ENCODE measurements at regions not wholly inside any gene's neighbourhood (a gene's known extent, or its start where the extent isn't known, plus 50 kb on each side); places are given as distances from the start of the nearest gene placed in this dataset.
"Not testable (repeated sequence)": the region's sequence is repeated elsewhere in the genome, so short reads cannot be mapped to it uniquely, and the experiment has no call there.

DNA sequence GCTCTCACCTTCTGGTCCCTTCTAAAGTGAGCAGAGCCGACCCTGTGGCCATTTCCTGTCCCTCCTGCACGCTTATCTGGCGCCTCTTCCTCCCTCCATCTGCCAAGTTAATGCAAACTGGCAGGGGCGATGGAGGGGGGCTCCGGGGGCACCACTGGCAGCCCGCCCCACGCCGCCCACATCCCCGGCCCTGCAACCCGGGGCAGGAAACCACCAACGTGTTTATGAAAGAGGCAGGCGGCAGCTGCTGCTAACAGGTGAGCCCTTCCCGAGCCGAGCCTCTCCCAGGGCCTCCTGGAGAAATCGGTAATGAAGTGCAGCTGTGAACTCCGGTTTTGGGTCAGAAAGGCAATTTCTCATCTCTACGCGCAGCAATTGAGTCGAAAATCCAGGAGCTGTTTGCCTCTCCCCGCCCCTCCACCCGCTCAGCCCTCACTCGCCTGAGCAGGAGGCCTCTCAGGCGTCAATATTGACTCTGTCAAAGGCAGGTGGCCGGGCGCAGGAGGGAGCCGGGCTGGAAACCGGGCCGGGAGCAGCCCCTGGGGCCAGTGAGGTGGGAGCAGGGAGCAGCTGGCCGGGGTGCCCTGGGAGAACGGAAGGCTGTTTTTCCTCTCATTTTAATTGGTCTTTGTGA is 164.4 kb upstream of the GSE1 start:
- H3K4me1 ChIP-seq (ENCODE audit: insufficient read depth, low read length) = peaks cover 40% of the 10 kb centered on the region
- no peaks in the 10 kb centered on the region for H3K27me3 ChIP-seq (ENCODE audit: insufficient read depth, low read length)
- no peaks in the 10 kb centered on the region for H3K9me3 ChIP-seq (ENCODE audit: low read length)
- no peak overlapping the region for H3K4me3 ChIP-seq (ENCODE audit: low read length)
- no peaks in the 10 kb centered on the region for H3K36me3 ChIP-seq (ENCODE audit: insufficient read depth, low read length)
- no peak overlapping the region for H2AFZ ChIP-seq (ENCODE audit: low read depth, low read length)

DNA sequence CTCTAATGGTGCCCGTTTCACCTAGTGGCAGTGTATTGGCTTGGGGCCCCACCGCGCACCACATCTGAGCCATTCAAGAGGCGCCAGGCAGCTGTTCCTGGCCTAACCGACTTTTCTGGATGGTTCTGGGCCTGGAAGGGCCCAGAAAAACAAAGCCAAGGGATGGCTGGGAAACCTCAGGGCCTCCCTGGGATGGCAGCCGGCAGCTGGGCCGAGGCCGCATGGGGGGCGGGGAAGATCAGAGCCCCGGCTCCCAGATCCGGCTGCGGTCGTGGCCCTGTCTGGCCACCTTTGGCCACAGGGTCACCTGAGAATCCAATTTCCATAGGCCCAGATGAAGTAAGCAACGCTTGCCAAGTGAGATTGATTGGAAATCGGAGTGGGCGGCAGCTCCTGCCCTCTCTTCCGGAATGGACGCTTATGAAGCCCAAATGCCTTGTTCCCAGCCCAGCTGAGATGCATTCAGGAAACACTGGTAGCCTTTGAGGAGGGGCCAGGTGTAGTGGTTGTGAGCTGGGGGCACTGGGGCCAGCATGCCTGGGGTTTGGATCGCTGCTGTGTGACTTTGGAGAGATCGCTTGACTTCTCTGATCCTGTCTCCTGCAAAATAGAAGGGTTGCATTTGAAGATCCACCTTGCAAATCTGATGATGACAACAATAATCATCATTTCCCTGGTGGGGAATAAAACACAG is 163.8 kb upstream of the GSE1 start:
- Histone ChIP-seq H3K4me3 (ENCODE audit: low read length) (no peak overlapping the region), H3K4me1 (ENCODE audit: insufficient read depth, low read length) (peaks cover 37% of the 10 kb centered on the region), H2AFZ (ENCODE audit: low read depth, low read length) (no peak overlapping the region), H3K9me3 (ENCODE audit: low read length) (no peaks in the 10 kb centered on the region), H3K36me3 (ENCODE audit: insufficient read depth, low read length) (no peaks in the 10 kb centered on the region), H3K27me3 (ENCODE audit: insufficient read depth, low read length) (no peaks in the 10 kb centered on the region)

- no peaks in the 10 kb centered on the region for H3K36me3 ChIP-seq (ENCODE audit: insufficient read depth, low read length)
- no peak overlapping the region for H2AFZ ChIP-seq (ENCODE audit: low read depth, low read length)
- H3K9me3 ChIP-seq (ENCODE audit: low read length) = no peaks in the 10 kb centered on the region
- H3K4me1 ChIP-seq (ENCODE audit: insufficient read depth, low read length) = peaks cover 32% of the 10 kb centered on the region
- H3K27me3 ChIP-seq (ENCODE audit: insufficient read depth, low read length) = no peaks in the 10 kb centered on the region
- H3K4me3 ChIP-seq (ENCODE audit: low read length) = no peak overlapping the region
Measured at GRCh38 chr16:85449885-85450245, 163.3 kb upstream of the GSE1 start.

DNA sequence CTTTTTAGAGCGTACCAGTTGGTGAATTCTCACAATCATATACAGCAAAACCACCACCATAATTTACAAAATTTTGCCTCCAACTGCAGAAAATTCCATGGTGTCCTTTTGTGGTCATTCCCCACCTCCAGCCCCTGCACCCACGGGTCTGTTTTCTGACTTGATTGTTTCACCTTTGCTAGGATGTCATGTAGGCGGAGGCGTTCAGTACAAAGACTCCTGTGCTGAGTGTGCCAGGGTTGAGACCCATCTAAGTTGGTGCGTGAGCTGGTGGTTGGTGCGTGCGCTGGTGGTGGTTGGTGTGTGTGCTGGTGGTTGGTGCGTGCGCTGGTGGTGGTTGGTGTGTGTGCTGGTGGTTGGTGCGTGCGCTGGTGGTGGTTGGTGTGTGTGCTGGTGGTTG is 162.0 kb upstream of the GSE1 start:
- not testable (repeated sequence) for H3K9me3 ChIP-seq (ENCODE audit: low read length); H3K36me3 ChIP-seq (ENCODE audit: insufficient read depth, low read length)

DNA sequence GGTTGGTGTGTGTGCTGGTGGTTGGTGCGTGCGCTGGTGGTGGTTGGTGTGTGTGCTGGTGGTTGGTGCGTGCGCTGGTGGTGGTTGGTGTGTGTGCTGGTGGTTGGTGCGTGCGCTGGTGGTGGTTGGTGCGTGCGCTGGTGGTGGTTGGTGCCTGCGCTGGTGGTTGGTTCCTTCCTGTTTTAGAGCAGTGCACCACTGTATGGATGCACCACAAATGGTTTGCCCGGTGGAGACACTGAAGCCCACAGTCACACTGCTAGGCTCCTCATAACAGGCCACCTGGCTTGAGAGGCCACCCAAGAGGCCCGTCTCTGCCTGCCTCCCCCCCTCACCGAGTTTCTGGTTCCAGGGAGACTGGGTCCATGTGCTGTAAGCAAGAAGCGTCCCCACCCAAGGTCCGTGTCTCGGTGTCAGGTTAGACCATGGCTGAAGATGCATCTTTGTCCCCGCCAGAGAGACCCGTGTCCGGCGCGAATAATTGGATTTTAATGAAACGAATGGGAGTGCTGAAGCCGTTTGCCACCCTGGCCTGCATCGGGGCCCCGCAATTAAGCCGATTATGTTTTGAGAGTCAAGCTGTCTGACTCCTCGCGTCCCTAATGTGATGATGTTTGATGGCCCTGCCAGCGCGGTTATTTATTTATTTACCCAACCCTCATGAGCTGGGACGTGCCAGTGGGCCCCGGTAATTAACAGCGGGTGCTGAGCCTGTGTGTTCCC is 161.3 kb upstream of the GSE1 start:
- Histone ChIP-seq H2AFZ (ENCODE audit: low read depth, low read length) (no peak overlapping the region), H3K4me1 (ENCODE audit: insufficient read depth, low read length) (peaks cover 37% of the 10 kb centered on the region), H3K9me3 (ENCODE audit: low read length) (no peaks in the 10 kb centered on the region), H3K4me3 (ENCODE audit: low read length) (no peak overlapping the region), H3K36me3 (ENCODE audit: insufficient read depth, low read length) (no peaks in the 10 kb centered on the region), H3K27me3 (ENCODE audit: insufficient read depth, low read length) (no peaks in the 10 kb centered on the region)

More for the DNA sequence above, 162.0 kb upstream of the GSE1 start:
- not testable (repeated sequence) for H3K27me3 ChIP-seq (ENCODE audit: insufficient read depth, low read length); H3K4me3 ChIP-seq (ENCODE audit: low read length); H2AFZ ChIP-seq (ENCODE audit: low read depth, low read length)
- peaks cover 37% of the 10 kb centered on the region for H3K4me1 ChIP-seq (ENCODE audit: insufficient read depth, low read length)

GRCh38 chr16:85452364-85453193 is 160.5 kb upstream of the GSE1 start:
- H2AFZ ChIP-seq (ENCODE audit: low read depth, low read length) = no peak overlapping the region
- H3K27me3 ChIP-seq (ENCODE audit: insufficient read depth, low read length) = no peaks in the 10 kb centered on the region
- no peaks in the 10 kb centered on the region for H3K36me3 ChIP-seq (ENCODE audit: insufficient read depth, low read length)
- H3K4me3 ChIP-seq (ENCODE audit: low read length) = no peak overlapping the region
- H3K4me1 ChIP-seq (ENCODE audit: insufficient read depth, low read length) = peaks cover 39% of the 10 kb centered on the region
- no peaks in the 10 kb centered on the region for H3K9me3 ChIP-seq (ENCODE audit: low read length)

GRCh38 chr16:85453194-85453678 is 159.9 kb upstream of the GSE1 start:
- Histone ChIP-seq H3K4me3 (ENCODE audit: low read length) (no peak overlapping the region), H3K4me1 (ENCODE audit: insufficient read depth, low read length) (peaks cover 38% of the 10 kb centered on the region), H3K36me3 (ENCODE audit: insufficient read depth, low read length) (no peaks in the 10 kb centered on the region), H2AFZ (ENCODE audit: low read depth, low read length) (no peak overlapping the region), H3K27me3 (ENCODE audit: insufficient read depth, low read length) (no peaks in the 10 kb centered on the region), H3K9me3 (ENCODE audit: low read length) (no peaks in the 10 kb centered on the region)

DNA sequence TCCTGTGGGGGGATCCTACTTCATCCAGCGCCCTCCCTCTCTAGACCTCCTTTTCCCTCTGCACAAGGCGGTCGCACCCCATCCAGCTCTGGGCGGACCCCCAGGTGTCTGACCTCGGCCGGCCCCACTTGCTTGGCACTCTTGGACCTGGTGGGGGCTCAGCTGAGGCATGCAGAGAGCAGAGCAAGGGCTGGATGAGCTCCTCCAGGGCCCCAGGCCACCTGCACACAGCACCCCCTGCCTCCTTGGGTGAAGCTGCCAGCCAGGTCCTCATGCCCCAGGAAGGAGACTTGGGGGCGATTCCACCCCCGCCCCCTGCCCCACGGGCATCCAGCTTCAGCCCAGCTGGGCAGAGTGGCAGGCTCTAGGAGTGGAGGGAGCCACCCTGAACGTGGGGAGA is 159.4 kb upstream of the GSE1 start:
- no peak overlapping the region for H3K4me3 ChIP-seq (ENCODE audit: low read length)
- peaks cover 33% of the 10 kb centered on the region for H3K4me1 ChIP-seq (ENCODE audit: insufficient read depth, low read length)
- no peaks in the 10 kb centered on the region for H3K9me3 ChIP-seq (ENCODE audit: low read length)
- no peaks in the 10 kb centered on the region for H3K27me3 ChIP-seq (ENCODE audit: insufficient read depth, low read length)
- H2AFZ ChIP-seq (ENCODE audit: low read depth, low read length) = no peak overlapping the region
- H3K36me3 ChIP-seq (ENCODE audit: insufficient read depth, low read length) = no peaks in the 10 kb centered on the region

DNA sequence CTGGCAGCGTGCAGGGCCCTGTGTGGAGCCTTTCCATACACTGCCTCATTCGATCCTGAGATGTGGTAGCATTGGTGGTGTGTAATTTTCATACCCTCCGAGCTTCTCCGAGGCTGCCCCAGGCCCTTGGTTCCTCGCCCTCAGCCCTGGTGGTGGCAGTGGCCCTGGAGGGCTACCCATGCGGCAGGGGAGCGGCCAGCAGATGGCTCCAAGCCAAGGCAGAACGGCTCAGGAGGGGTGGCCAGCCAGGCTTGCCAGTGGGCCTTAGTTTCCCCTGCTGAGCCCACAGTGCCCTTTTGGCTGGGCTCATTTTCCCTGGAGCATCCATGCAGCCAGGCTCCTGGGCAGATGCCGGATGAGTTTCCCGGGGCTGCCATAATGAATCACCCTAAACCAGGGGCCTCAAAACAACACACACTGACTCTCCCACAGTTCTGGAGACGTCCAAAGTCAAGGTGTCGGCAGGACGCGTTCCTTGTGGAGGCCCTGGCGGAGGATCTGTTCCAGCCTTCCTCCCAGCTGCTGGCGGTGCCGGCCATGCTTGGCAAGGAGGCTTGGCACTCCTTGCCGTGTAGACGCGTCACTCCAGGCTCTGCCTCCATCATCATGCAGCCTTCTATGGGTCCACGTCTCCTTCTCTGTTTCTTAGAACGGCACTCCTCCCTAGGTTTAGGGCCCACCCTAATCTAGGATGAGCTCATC is 158.8 kb upstream of the GSE1 start:
- H3K9me3 ChIP-seq (ENCODE audit: low read length) = no peaks in the 10 kb centered on the region
- H3K27me3 ChIP-seq (ENCODE audit: insufficient read depth, low read length) = no peaks in the 10 kb centered on the region
- no peak overlapping the region for H2AFZ ChIP-seq (ENCODE audit: low read depth, low read length)
- peaks cover 27% of the 10 kb centered on the region for H3K4me1 ChIP-seq (ENCODE audit: insufficient read depth, low read length)
- H3K4me3 ChIP-seq (ENCODE audit: low read length) = no peak overlapping the region
- no peaks in the 10 kb centered on the region for H3K36me3 ChIP-seq (ENCODE audit: insufficient read depth, low read length)

GRCh38 chr16:85455534-85455933 is 157.6 kb upstream of the GSE1 start:
- no peaks in the 10 kb centered on the region for H3K9me3 ChIP-seq (ENCODE audit: low read length)
- H3K4me3 ChIP-seq (ENCODE audit: low read length) = no peak overlapping the region
- peaks cover 32% of the 10 kb centered on the region for H3K4me1 ChIP-seq (ENCODE audit: insufficient read depth, low read length)
- H2AFZ ChIP-seq (ENCODE audit: low read depth, low read length) = no peak overlapping the region
- H3K36me3 ChIP-seq (ENCODE audit: insufficient read depth, low read length) = no peaks in the 10 kb centered on the region
- H3K27me3 ChIP-seq (ENCODE audit: insufficient read depth, low read length) = no peaks in the 10 kb centered on the region

DNA sequence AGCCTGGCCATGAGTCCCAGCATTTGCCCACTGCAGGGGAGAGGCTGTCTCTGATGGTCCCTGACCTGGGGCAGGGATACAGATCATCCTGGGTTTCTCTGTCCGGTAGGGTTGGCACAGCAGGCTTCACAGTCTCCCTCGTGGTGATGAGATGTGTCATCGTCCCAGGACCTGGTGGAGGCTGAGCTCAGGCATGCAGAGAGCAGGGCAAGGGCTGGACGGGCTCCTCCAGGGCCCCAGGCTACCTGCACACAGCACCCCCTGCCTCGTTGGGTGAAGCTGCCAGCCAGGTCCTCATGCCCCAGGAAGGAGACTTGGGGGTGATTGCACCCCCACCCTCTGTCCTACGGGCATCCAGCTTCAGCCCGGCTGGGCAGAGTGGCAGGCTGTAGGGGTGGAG is 155.8 kb upstream of the GSE1 start:
- peaks cover 51% of the 10 kb centered on the region for H3K4me1 ChIP-seq (ENCODE audit: insufficient read depth, low read length)
- no peak overlapping the region for H2AFZ ChIP-seq (ENCODE audit: low read depth, low read length)
- no peak overlapping the region for H3K4me3 ChIP-seq (ENCODE audit: low read length)
- no peaks in the 10 kb centered on the region for H3K36me3 ChIP-seq (ENCODE audit: insufficient read depth, low read length)
- no peaks in the 10 kb centered on the region for H3K27me3 ChIP-seq (ENCODE audit: insufficient read depth, low read length)
- H3K9me3 ChIP-seq (ENCODE audit: low read length) = no peaks in the 10 kb centered on the region

DNA sequence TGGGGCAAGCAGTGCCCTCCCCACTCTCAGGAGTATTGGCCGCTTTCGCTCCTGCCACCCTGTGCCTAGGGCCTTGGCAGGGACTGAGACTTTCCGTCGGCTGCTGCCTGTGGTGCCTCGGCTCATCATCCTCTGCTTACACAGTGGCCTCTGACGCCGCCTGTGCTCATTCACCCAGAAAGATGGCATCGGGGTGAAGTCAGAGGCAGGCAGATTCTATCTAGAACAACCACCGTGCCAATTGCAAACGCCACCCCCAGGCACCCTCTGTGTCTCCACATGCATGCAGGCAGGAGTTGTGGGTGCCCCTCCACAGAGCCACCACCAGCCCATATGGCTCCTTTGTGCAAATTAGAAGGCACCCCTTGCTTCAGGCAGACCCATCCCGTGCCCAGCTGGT is 154.2 kb upstream of the GSE1 start:
- no peaks in the 10 kb centered on the region for H3K9me3 ChIP-seq (ENCODE audit: low read length)
- no peak overlapping the region for H3K4me3 ChIP-seq (ENCODE audit: low read length)
- H3K27me3 ChIP-seq (ENCODE audit: insufficient read depth, low read length) = peaks cover 7% of the 10 kb centered on the region
- H2AFZ ChIP-seq (ENCODE audit: low read depth, low read length) = no peak overlapping the region
- peaks cover 64% of the 10 kb centered on the region for H3K4me1 ChIP-seq (ENCODE audit: insufficient read depth, low read length)
- no peaks in the 10 kb centered on the region for H3K36me3 ChIP-seq (ENCODE audit: insufficient read depth, low read length)
